HG03095 (cell line): ENCODE measurements at regions not wholly inside any gene's neighbourhood (a gene's known extent, or its start where the extent isn't known, plus 50 kb on each side); places are given as distances from the start of the nearest gene placed in this dataset.
"Not testable (repeated sequence)": the region's sequence is repeated elsewhere in the genome, so short reads cannot be mapped to it uniquely, and the experiment has no call there.

Source experiments
- ATAC-seq: cut with Tn5 transposase; IDR thresholded peaks from one replicate; pipeline ENCODE4 v1.9.1; 2021; ENCODE audit warnings: moderate library complexity; ENCODE audit not compliant: unreplicated experiment

GRCh38 chr3:197459571-197459970, 96.2 kb downstream of the BDH1 start:
- ATAC-seq: not testable (repeated sequence)

- ATAC-seq: no peak
These were observed 96.8 kb downstream of the BDH1 start for GRCh38 chr3:197458906-197459470.

- peak; percentile 55 for ATAC-seq
These were observed 97.5 kb downstream of the BDH1 start for GRCh38 chr3:197458179-197458707.

- peak; percentile 57 for ATAC-seq
These were observed 99.3 kb downstream of the BDH1 start for GRCh38 chr3:197456261-197457091.

- not testable (repeated sequence) for ATAC-seq
These were observed 100.9 kb downstream of the BDH1 start for GRCh38 chr3:197454841-197455240.

- ATAC-seq: no peak
These were observed 101.8 kb downstream of the BDH1 start for GRCh38 chr3:197454014-197454413.

GRCh38 chr3:197450810-197451209, 105.0 kb downstream of the BDH1 start:
- no peak for ATAC-seq

GRCh38 chr3:197450308-197450707, 105.5 kb downstream of the BDH1 start:
- ATAC-seq: no peak

- not testable (repeated sequence) for ATAC-seq
These were observed 106.6 kb downstream of the BDH1 start for GRCh38 chr3:197449181-197449580.

GRCh38 chr3:197447781-197448180, 108.0 kb downstream of the BDH1 start:
- ATAC-seq: not testable (repeated sequence)

- ATAC-seq: no peak
These were observed 108.7 kb downstream of the BDH1 start for GRCh38 chr3:197447057-197447456.

- ATAC-seq: no peak
These were observed 109.1 kb downstream of the BDH1 start for GRCh38 chr3:197446700-197447056.

- no peak for ATAC-seq
These were observed 109.7 kb downstream of the BDH1 start for GRCh38 chr3:197445896-197446699.

- no peak for ATAC-seq
These were observed 110.9 kb downstream of the BDH1 start for GRCh38 chr3:197444793-197445379.

- no peak for ATAC-seq
These were observed 112.3 kb downstream of the BDH1 start for GRCh38 chr3:197443506-197443905.

GRCh38 chr3:197440717-197441303, 115.0 kb downstream of the BDH1 start:
- no peak for ATAC-seq

GRCh38 chr3:197438906-197439305, 116.9 kb downstream of the BDH1 start:
- ATAC-seq: no peak

- no peak for ATAC-seq
These were observed 120.3 kb downstream of the BDH1 start for GRCh38 chr3:197435426-197435825.

GRCh38 chr3:197434830-197435229, 120.9 kb downstream of the BDH1 start:
- no peak for ATAC-seq

GRCh38 chr3:197432384-197433127, 123.2 kb downstream of the BDH1 start:
- no peak for ATAC-seq
